Right atrium auricular region (tissue), 2 donors: ENCODE measurements at regions not wholly inside any gene's neighbourhood (a gene's known extent, or its start where the extent isn't known, plus 50 kb on each side); places are given as distances from the start of the nearest gene placed in this dataset.

Source experiments
- DNase-seq: peaks from one replicate; pipeline ENCODE4 v3.0.0-alpha.2; 2019; ENCODE audit warnings: low spot score
- H3K27ac ChIP-seq, 2 donors: fragments of 200-600 bp; sonication (generic); 1 replicate in 1 of 2; 2 replicates in 1 of 2; pipeline ENCODE4 v1.5.1; 2016 to 2019
- H3K27me3 ChIP-seq, 2 donors: fragments of 200-600 bp; sonication (generic); one replicate each; pipeline versions ENCODE4 v1.5.1 to v1.6.0; 2017 to 2019
- H3K36me3 ChIP-seq: fragments of 200-600 bp; sonication (generic); one replicate; pipeline ENCODE4 v1.5.1; 2016
- H3K4me1 ChIP-seq, 2 donors: fragments of 200-600 bp; sonication (generic); one replicate each; pipeline versions ENCODE4 v1.5.1 to v1.6.0; 2017 to 2019
- H3K4me3 ChIP-seq, 2 donors: fragments of 200-600 bp; sonication (generic); 1 replicate in 1 of 2; 2 replicates in 1 of 2; pipeline ENCODE4 v1.5.1; 2017 to 2019; ENCODE audit warnings: mild to moderate bottlenecking in 1 of 2, moderate library complexity in 1 of 2
- H3K9me3 ChIP-seq, 2 donors: fragments of 200-600 bp; sonication (generic); one replicate each; pipeline ENCODE4 v1.5.1; 2019
- TF ChIP-seq, protein P1 (sequence below), 2 donors: fragments of 200-600 bp; sonication (generic); IDR thresholded peaks; one replicate each; pipeline ENCODE4 v1.5.1; 2019; ENCODE audit warnings: antibody characterized with exemption in 2 of 2

DNA sequence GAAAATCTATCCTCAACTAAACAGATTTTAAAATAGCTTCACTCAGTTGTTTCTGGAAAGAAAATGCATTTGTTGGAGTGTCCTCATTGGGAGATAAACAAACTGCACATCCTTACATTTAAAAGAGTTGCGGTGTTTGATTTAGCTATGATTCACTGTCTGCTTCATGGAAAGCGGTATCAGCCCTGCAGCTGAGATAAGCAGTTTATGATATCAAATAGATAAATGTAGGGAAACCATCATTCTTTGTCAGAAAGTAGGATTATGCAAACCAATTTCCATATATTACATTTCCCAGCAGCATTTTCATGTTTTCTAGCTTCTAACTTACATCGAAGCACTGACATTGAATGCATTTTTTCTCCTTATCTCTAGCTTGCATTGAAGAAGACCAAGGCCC is 698.9 kb downstream of the DIPK2A start:
- Histone ChIP-seq H3K27me3 (no peaks in the 10 kb centered on the region), H3K4me3 (no peak overlapping the region), H3K36me3 (no peaks in the 10 kb centered on the region), H3K4me1 (no peaks in the 10 kb centered on the region), H3K9me3 (no peaks in the 10 kb centered on the region), H3K27ac (no peak overlapping the region)
- DNase-seq: no peak
- TF ChIP-seq, protein P1, sequence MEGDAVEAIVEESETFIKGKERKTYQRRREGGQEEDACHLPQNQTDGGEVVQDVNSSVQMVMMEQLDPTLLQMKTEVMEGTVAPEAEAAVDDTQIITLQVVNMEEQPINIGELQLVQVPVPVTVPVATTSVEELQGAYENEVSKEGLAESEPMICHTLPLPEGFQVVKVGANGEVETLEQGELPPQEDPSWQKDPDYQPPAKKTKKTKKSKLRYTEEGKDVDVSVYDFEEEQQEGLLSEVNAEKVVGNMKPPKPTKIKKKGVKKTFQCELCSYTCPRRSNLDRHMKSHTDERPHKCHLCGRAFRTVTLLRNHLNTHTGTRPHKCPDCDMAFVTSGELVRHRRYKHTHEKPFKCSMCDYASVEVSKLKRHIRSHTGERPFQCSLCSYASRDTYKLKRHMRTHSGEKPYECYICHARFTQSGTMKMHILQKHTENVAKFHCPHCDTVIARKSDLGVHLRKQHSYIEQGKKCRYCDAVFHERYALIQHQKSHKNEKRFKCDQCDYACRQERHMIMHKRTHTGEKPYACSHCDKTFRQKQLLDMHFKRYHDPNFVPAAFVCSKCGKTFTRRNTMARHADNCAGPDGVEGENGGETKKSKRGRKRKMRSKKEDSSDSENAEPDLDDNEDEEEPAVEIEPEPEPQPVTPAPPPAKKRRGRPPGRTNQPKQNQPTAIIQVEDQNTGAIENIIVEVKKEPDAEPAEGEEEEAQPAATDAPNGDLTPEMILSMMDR (IDR thresholded peaks at IDR 0.05): no peak

GRCh38 chr3:144677103-144677502 is 705.5 kb downstream of the DIPK2A start:
- TF ChIP-seq, protein P1 (IDR thresholded peaks at IDR 0.05): no peak
- no peaks in the 10 kb centered on the region for H3K9me3 ChIP-seq
- H3K4me3 ChIP-seq: no peak overlapping the region
- no peaks in the 10 kb centered on the region for H3K27me3 ChIP-seq
- DNase-seq: no peak
- no peak overlapping the region for H3K27ac ChIP-seq
- no peaks in the 10 kb centered on the region for H3K4me1 ChIP-seq
- H3K36me3 ChIP-seq: no peaks in the 10 kb centered on the region

GRCh38 chr3:144683065-144683464 is 711.4 kb downstream of the DIPK2A start:
- H3K9me3 ChIP-seq: no peaks in the 10 kb centered on the region
- no peak overlapping the region for H3K27ac ChIP-seq
- no peaks in the 10 kb centered on the region for H3K4me1 ChIP-seq
- TF ChIP-seq, protein P1 (IDR thresholded peaks at IDR 0.05): no peak
- H3K36me3 ChIP-seq: no peaks in the 10 kb centered on the region
- no peaks in the 10 kb centered on the region for H3K27me3 ChIP-seq
- no peak overlapping the region for H3K4me3 ChIP-seq
- no peak for DNase-seq

- H3K27ac ChIP-seq: no peak overlapping the region
- H3K4me3 ChIP-seq: no peak overlapping the region
- no peaks in the 10 kb centered on the region for H3K4me1 ChIP-seq
- no peak for DNase-seq
- H3K27me3 ChIP-seq: no peaks in the 10 kb centered on the region
- H3K9me3 ChIP-seq: no peaks in the 10 kb centered on the region
- TF ChIP-seq, protein P1 (IDR thresholded peaks at IDR 0.05): no peak
- H3K36me3 ChIP-seq: no peaks in the 10 kb centered on the region
Measured at GRCh38 chr3:144687862-144688261, 716.2 kb downstream of the DIPK2A start.

DNA sequence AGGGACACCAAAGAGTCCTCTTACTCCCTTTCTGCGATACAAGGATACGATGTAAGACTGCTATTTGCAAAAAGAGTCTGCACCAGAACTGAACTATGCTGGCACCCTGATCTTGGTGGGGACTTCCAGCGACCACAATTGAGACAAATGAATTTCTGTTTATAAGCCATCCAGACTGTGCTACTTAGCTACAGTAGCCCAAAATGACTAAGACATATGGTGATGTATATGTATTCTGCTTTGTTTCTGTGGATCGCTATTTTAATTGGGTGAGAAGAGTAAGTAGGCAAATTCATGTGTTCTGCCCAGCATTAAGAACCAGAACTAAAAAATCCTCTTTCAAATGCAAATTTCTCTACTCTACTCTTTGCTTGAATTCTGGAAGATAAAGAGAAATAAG is 720.9 kb downstream of the DIPK2A start:
- TF ChIP-seq, protein P1 (IDR thresholded peaks at IDR 0.05): no peak
- H3K27ac ChIP-seq: no peak overlapping the region
- H3K36me3 ChIP-seq: no peaks in the 10 kb centered on the region
- H3K9me3 ChIP-seq: no peaks in the 10 kb centered on the region
- H3K27me3 ChIP-seq: no peaks in the 10 kb centered on the region
- no peak overlapping the region for H3K4me3 ChIP-seq
- H3K4me1 ChIP-seq: no peaks in the 10 kb centered on the region
- DNase-seq: no peak

GRCh38 chr3:144708437-144708836 is 736.8 kb downstream of the DIPK2A start:
- Histone ChIP-seq H3K36me3 (no peaks in the 10 kb centered on the region), H3K27ac (no peak overlapping the region), H3K4me1 (no peaks in the 10 kb centered on the region), H3K9me3 (no peaks in the 10 kb centered on the region), H3K27me3 (no peaks in the 10 kb centered on the region), H3K4me3 (no peak overlapping the region)
- no peak for DNase-seq
- TF ChIP-seq, protein P1 (IDR thresholded peaks at IDR 0.05): no peak
